Colonic mucosa (tissue), 4 donors: ENCODE measurements at regions not wholly inside any gene's neighbourhood (a gene's known extent, or its start where the extent isn't known, plus 50 kb on each side); places are given as distances from the start of the nearest gene placed in this dataset.

Experiments used
- DNase-seq: peaks from one replicate; pipeline ENCODE4 v3.0.0-alpha.2; 2020
- H3K27ac ChIP-seq: fragments of 200-600 bp; one replicate; pipeline ENCODE4 v1.8.0; 2021
- H3K27me3 ChIP-seq: fragments of 200-600 bp; one replicate; pipeline ENCODE4 v1.8.0; 2021
- H3K36me3 ChIP-seq: fragments of 200-600 bp; one replicate; pipeline ENCODE4 v1.8.0; 2021
- H3K4me1 ChIP-seq: fragments of 200-600 bp; one replicate; pipeline ENCODE4 v1.8.0; 2021; ENCODE audit warnings: mild to moderate bottlenecking
- H3K4me3 ChIP-seq: fragments of 200-600 bp; one replicate; pipeline ENCODE4 v1.8.0; 2021
- H3K9ac ChIP-seq, 2 donors: one replicate each; pipeline ENCODE4 v1.7.0; 2013; ENCODE audit warnings: control low read depth in 2 of 2, low read depth in 2 of 2, low read length in 2 of 2
- H3K9me3 ChIP-seq: fragments of 200-600 bp; one replicate; pipeline ENCODE4 v1.8.0; 2021
- intact Hi-C: fragments of 100-400 bp; cut with DNase I; formaldehyde crosslinking; loops from one replicate; pipeline ENCODE4 v1.14.1; 2022
- TF ChIP-seq, protein P1 (sequence below): fragments of 200-600 bp; IDR thresholded peaks from one replicate; pipeline ENCODE4 v1.8.0; 2022; ENCODE audit warnings: antibody characterized with exemption, mild to moderate bottlenecking
- donor health status: healthy.
- donor health status: DM: no; HTN: no; CAD: no.
- donor health status: DM: no; HTN: no; CAD: no.

DNA sequence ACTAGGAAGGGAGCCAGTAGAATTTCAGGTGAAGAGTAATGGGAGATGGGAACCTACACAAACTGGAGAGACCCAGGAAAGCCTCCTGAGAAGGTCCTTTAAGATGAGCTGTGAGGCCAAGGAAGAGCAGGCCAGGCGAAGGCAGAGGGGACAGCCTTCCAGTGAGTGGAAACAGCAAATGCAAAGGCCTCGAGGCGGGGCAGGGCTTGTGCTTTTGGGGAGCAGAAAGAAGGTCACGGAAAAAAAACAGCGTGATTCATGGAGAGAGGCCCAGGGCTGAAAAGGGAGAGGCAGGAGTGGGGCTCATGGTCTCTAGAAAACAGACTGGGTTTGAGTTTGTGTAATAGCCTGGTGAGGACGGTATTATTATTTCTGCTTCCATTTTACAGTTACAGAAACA, 386.5 kb upstream of the ASIC2 start:
- Histone ChIP-seq H3K4me1 (no peaks in the 10 kb centered on the region), H3K27me3 (no peaks in the 10 kb centered on the region), H3K27ac (no peak overlapping the region), H3K9me3 (no peaks in the 10 kb centered on the region), H3K36me3 (no peaks in the 10 kb centered on the region), H3K4me3 (no peak overlapping the region), H3K9ac (no peak overlapping the region)
- TF ChIP-seq, protein P1, sequence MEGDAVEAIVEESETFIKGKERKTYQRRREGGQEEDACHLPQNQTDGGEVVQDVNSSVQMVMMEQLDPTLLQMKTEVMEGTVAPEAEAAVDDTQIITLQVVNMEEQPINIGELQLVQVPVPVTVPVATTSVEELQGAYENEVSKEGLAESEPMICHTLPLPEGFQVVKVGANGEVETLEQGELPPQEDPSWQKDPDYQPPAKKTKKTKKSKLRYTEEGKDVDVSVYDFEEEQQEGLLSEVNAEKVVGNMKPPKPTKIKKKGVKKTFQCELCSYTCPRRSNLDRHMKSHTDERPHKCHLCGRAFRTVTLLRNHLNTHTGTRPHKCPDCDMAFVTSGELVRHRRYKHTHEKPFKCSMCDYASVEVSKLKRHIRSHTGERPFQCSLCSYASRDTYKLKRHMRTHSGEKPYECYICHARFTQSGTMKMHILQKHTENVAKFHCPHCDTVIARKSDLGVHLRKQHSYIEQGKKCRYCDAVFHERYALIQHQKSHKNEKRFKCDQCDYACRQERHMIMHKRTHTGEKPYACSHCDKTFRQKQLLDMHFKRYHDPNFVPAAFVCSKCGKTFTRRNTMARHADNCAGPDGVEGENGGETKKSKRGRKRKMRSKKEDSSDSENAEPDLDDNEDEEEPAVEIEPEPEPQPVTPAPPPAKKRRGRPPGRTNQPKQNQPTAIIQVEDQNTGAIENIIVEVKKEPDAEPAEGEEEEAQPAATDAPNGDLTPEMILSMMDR, result no peak
- no peak for DNase-seq
- intact Hi-C loops, result loop anchor here (10.0 kb wide), 1 partner anchor 635 kb away; no protein-coding TSS in a partner anchor

DNA sequence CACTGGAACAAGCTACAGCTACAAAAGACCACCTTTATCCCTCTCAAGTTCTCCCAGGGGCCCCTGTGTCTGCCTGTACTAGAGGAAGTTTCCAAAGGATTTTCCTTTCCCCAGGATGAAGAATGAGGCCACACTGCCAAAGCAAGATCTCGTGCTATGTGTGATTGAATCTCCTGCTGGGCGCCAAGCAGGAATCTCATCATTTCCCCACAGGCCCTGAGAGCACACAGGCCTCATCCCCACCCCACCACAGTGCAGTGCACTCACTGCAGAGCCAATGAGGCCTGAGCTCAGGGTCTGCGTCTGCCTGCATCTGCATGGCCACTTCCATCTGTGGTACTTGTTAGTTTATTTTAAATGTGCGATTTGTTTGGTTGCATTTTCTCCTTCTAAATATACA, 387.4 kb upstream of the ASIC2 start:
- TF ChIP-seq, protein P1, result no peak
- no peak overlapping the region for H3K4me3 ChIP-seq
- DNase-seq, result no peak
- H3K9ac ChIP-seq, result no peak overlapping the region
- no peaks in the 10 kb centered on the region for H3K27me3 ChIP-seq
- H3K9me3 ChIP-seq, result no peaks in the 10 kb centered on the region
- H3K27ac ChIP-seq, result no peak overlapping the region
- intact Hi-C loops, result no loop called here
- no peaks in the 10 kb centered on the region for H3K4me1 ChIP-seq
- H3K36me3 ChIP-seq, result no peaks in the 10 kb centered on the region

DNA sequence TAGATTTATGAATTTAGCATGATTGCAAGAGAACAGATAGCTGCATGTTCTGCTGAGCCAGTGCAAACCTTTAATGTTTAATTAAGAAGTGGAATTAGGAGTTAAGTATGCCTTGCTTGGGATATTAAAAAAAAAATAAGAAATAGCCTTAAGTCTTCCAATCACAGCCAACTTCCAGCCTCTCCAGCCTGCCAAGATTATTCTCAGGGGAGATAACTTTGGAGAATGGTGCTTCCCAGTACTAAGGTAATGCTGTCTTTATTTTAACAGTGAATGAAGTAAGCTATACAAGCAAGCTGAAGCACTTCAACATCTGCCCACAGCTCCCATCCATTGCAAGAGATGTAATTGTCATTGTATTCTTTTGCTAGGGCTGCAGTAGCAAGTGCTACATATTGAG, 389.5 kb upstream of the ASIC2 start:
- no peaks in the 10 kb centered on the region for H3K4me1 ChIP-seq
- H3K4me3 ChIP-seq, result no peak overlapping the region
- no peaks in the 10 kb centered on the region for H3K36me3 ChIP-seq
- H3K27ac ChIP-seq, result no peak overlapping the region
- intact Hi-C loops, result no loop called here
- H3K9me3 ChIP-seq, result no peaks in the 10 kb centered on the region
- H3K9ac ChIP-seq, result no peak overlapping the region
- TF ChIP-seq, protein P1, result no peak
- H3K27me3 ChIP-seq, result no peaks in the 10 kb centered on the region
- no peak for DNase-seq

DNA sequence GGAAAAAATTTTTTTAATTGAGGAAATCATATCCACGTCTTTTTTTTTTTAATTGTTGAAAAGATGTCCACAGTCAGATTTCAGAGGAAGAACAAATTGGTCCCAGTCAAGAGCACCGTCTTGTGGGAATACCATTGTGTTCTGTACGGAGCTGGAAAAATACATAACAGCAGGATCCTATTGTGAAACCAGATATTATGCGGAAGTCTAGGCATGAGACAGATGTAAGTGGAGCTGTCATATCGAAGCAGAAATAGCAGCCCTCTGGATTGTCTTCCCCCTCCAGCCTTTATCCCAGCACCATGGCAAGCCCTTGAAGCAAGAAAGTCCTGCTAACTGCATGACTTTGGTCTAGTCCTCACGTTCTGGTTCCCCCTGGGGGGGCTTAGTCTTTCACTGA, 391.6 kb upstream of the ASIC2 start:
- H3K27ac ChIP-seq, result no peak overlapping the region
- H3K27me3 ChIP-seq, result no peaks in the 10 kb centered on the region
- DNase-seq, result no peak
- TF ChIP-seq, protein P1, result no peak
- H3K36me3 ChIP-seq, result no peaks in the 10 kb centered on the region
- intact Hi-C loops, result no loop called here
- H3K4me3 ChIP-seq, result no peak overlapping the region
- no peak overlapping the region for H3K9ac ChIP-seq
- H3K4me1 ChIP-seq, result no peaks in the 10 kb centered on the region
- H3K9me3 ChIP-seq, result no peaks in the 10 kb centered on the region

DNA sequence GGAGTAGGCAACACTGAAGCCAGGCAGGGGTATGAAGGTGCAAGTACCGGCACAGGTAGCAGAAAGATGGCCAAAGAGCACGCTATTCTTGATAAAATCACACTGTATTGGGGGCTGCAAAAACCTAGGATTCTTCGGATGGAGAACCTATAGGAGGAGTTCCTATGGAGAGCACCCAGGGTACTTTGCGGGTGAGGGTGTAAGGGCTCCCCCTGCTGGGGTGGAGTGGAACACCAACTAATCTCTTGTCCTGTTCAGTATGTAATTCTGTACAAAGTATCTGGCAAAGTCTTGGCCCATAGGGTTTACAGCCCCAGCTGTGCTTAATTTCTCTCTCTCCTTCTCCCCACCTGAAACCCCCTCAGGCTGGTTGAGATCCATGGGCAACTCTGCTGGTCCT, 393.1 kb upstream of the ASIC2 start:
- no peak overlapping the region for H3K27ac ChIP-seq
- H3K9me3 ChIP-seq, result no peaks in the 10 kb centered on the region
- H3K27me3 ChIP-seq, result no peaks in the 10 kb centered on the region
- H3K4me3 ChIP-seq, result no peak overlapping the region
- H3K9ac ChIP-seq, result no peak overlapping the region
- H3K36me3 ChIP-seq, result no peaks in the 10 kb centered on the region
- no peaks in the 10 kb centered on the region for H3K4me1 ChIP-seq
- intact Hi-C loops, result no loop called here
- DNase-seq, result peak; percentile 21
- TF ChIP-seq, protein P1, result no peak

DNA sequence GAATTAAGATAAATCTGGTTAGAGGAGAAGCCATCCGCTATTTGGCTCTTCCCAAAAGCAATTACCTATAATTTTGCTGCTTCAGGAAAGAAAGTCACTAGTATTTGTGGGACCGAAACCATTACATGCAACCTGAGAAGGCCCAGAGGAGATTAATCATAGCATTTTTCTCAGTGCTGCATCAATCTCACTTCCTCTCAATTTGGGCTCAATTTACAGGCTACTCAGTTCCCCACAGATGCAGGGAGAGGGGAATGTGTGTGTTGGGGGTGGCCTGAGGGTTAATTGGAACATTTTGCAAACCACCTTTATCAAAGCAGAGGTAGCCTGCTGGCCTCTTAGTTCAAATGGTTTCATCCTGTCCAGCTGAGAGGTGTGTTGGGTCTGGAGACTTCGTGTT, 394.7 kb upstream of the ASIC2 start:
- Histone ChIP-seq H3K27me3 (no peaks in the 10 kb centered on the region), H3K36me3 (no peaks in the 10 kb centered on the region), H3K27ac (no peak overlapping the region), H3K4me3 (no peak overlapping the region), H3K9me3 (no peaks in the 10 kb centered on the region), H3K9ac (no peak overlapping the region), H3K4me1 (no peaks in the 10 kb centered on the region)
- intact Hi-C loops, result no loop called here
- TF ChIP-seq, protein P1, result no peak
- DNase-seq, result no peak
